Activated CD8-positive, alpha-beta T cell treated with anti-CD3 and anti-CD28 coated beads, Interleukin-2, amount 10 ng/mL, durations not matched to agents 7 days and 5 days (primary cell): ENCODE measurements at regions not wholly inside any gene's neighbourhood (a gene's known extent, or its start where the extent isn't known, plus 50 kb on each side); places are given as distances from the start of the nearest gene placed in this dataset.

Experiments used
- ATAC-seq: fragments of 150-1000 bp; cut with Tn5 transposase; one replicate; pipeline ENCODE4 v1.10.0; 2021; ENCODE audit warnings: moderate library complexity
- CTCF ChIA-PET: fragments of 350-600 bp; sonication (Branson Sonifier 250); formaldehyde crosslinking; loops from one replicate; lab custom pipeline; 2021; ENCODE audit warnings: antibody characterized with exemption; lab: Charles Lee
- POLR2A ChIA-PET: fragments of 350-600 bp; sonication (Branson Sonifier 250); formaldehyde crosslinking; loops from one replicate; lab custom pipeline; 2021; ENCODE audit warnings: antibody characterized with exemption; lab: Charles Lee
- DNase-seq: peaks from one replicate; pipeline ENCODE4 v3.0.0-alpha.2; 2020
- H3K27ac Mint-ChIP-seq: one replicate; pipeline ENCODE4 v1.8.0; 2021; ENCODE audit warnings: mild to moderate bottlenecking, mixed read lengths
- H3K27me3 Mint-ChIP-seq: one replicate; pipeline ENCODE4 v1.8.0; 2021; ENCODE audit warnings: low read depth, mixed read lengths
- H3K36me3 Mint-ChIP-seq: one replicate; pipeline ENCODE4 v1.8.0; 2021; ENCODE audit warnings: low read depth, mixed read lengths
- H3K4me1 Mint-ChIP-seq: one replicate; pipeline ENCODE4 v1.8.0; 2021; ENCODE audit warnings: low read depth, mixed read lengths
- H3K4me3 Mint-ChIP-seq: one replicate; pipeline ENCODE4 v1.8.0; 2021; ENCODE audit warnings: mild to moderate bottlenecking, mixed read lengths
- H3K9me3 Mint-ChIP-seq: one replicate; pipeline ENCODE4 v1.8.0; 2022; ENCODE audit warnings: mixed read lengths; ENCODE audit not compliant: insufficient read depth

- CTCF ChIA-PET: no interaction called here
- no peaks in the 10 kb centered on the region for H3K36me3 Mint-ChIP-seq
- H3K4me3 Mint-ChIP-seq: no peak overlapping the region
- DNase-seq (no peak), ATAC-seq (no peak)
- H3K27me3 Mint-ChIP-seq: no peaks in the 10 kb centered on the region
- no peaks in the 10 kb centered on the region for H3K4me1 Mint-ChIP-seq
- H3K27ac Mint-ChIP-seq: no peak overlapping the region
- POLR2A ChIA-PET: no interaction called here
- H3K9me3 Mint-ChIP-seq: no peaks in the 10 kb centered on the region
These were observed 1038.2 kb upstream of the POU3F3 start for GRCh38 chr2:103815731-103816130.

GRCh38 chr2:103817746-103818145 lies 1036.2 kb upstream of the POU3F3 start:
- CTCF ChIA-PET: no interaction called here
- DNase-seq (no peak), ATAC-seq (no peak)
- no peak overlapping the region for H3K4me3 Mint-ChIP-seq
- POLR2A ChIA-PET: no interaction called here
- no peaks in the 10 kb centered on the region for H3K27me3 Mint-ChIP-seq
- no peak overlapping the region for H3K27ac Mint-ChIP-seq
- no peaks in the 10 kb centered on the region for H3K4me1 Mint-ChIP-seq
- H3K9me3 Mint-ChIP-seq: peaks cover 3% of the 10 kb centered on the region
- no peaks in the 10 kb centered on the region for H3K36me3 Mint-ChIP-seq

- ChIA-PET CTCF (no interaction called here), POLR2A (no interaction called here)
- ATAC-seq (no peak), DNase-seq (no peak)
- Mint-ChIP-seq H3K27ac (no peak overlapping the region), H3K4me3 (no peak overlapping the region), H3K9me3 (peaks cover 3% of the 10 kb centered on the region), H3K4me1 (no peaks in the 10 kb centered on the region), H3K27me3 (no peaks in the 10 kb centered on the region), H3K36me3 (no peaks in the 10 kb centered on the region)
These were observed 1035.7 kb upstream of the POU3F3 start for GRCh38 chr2:103818176-103818575.

- peaks cover 3% of the 10 kb centered on the region for H3K9me3 Mint-ChIP-seq
- no peaks in the 10 kb centered on the region for H3K36me3 Mint-ChIP-seq
- H3K4me3 Mint-ChIP-seq: no peak overlapping the region
- no peaks in the 10 kb centered on the region for H3K4me1 Mint-ChIP-seq
- POLR2A ChIA-PET: no interaction called here
- H3K27ac Mint-ChIP-seq: no peak overlapping the region
- CTCF ChIA-PET: no interaction called here
- no peaks in the 10 kb centered on the region for H3K27me3 Mint-ChIP-seq
- ATAC-seq (no peak), DNase-seq (no peak)
These were observed 1034.3 kb upstream of the POU3F3 start for GRCh38 chr2:103819599-103819998.

GRCh38 chr2:103823847-103824246 lies 1030.1 kb upstream of the POU3F3 start:
- H3K4me3 Mint-ChIP-seq: no peak overlapping the region
- H3K36me3 Mint-ChIP-seq: no peaks in the 10 kb centered on the region
- H3K27me3 Mint-ChIP-seq: no peaks in the 10 kb centered on the region
- peaks cover 3% of the 10 kb centered on the region for H3K9me3 Mint-ChIP-seq
- POLR2A ChIA-PET: no interaction called here
- no peak overlapping the region for H3K27ac Mint-ChIP-seq
- DNase-seq (no peak), ATAC-seq (no peak)
- CTCF ChIA-PET: no interaction called here
- no peaks in the 10 kb centered on the region for H3K4me1 Mint-ChIP-seq

- no peaks in the 10 kb centered on the region for H3K4me1 Mint-ChIP-seq
- no peaks in the 10 kb centered on the region for H3K36me3 Mint-ChIP-seq
- POLR2A ChIA-PET: no interaction called here
- no peak overlapping the region for H3K27ac Mint-ChIP-seq
- ATAC-seq (no peak), DNase-seq (no peak)
- H3K4me3 Mint-ChIP-seq: no peak overlapping the region
- CTCF ChIA-PET: no interaction called here
- H3K27me3 Mint-ChIP-seq: no peaks in the 10 kb centered on the region
- peaks cover 5% of the 10 kb centered on the region for H3K9me3 Mint-ChIP-seq
These were observed 1006.6 kb upstream of the POU3F3 start for GRCh38 chr2:103847276-103847675.

- ATAC-seq: no peak
- H3K27me3 Mint-ChIP-seq: no peaks in the 10 kb centered on the region
- no peak for DNase-seq
These were observed 994.7 kb upstream of the POU3F3 start for GRCh38 chr2:103859238-103859637.

GRCh38 chr2:103860016-103860415 lies 993.9 kb upstream of the POU3F3 start:
- DNase-seq (no peak), ATAC-seq (no peak)
- Mint-ChIP-seq H3K36me3 (no peaks in the 10 kb centered on the region), H3K4me3 (no peak overlapping the region), H3K9me3 (no peaks in the 10 kb centered on the region), H3K27ac (no peak overlapping the region), H3K4me1 (no peaks in the 10 kb centered on the region), H3K27me3 (no peaks in the 10 kb centered on the region)
- POLR2A ChIA-PET: no interaction called here
- CTCF ChIA-PET: no interaction called here

More at GRCh38 chr2:103859238-103859637, 994.7 kb upstream of the POU3F3 start:
- CTCF ChIA-PET: no interaction called here
- POLR2A ChIA-PET: no interaction called here
- H3K4me3 Mint-ChIP-seq: no peak overlapping the region
- H3K27ac Mint-ChIP-seq: no peak overlapping the region
- no peaks in the 10 kb centered on the region for H3K9me3 Mint-ChIP-seq
- no peaks in the 10 kb centered on the region for H3K4me1 Mint-ChIP-seq
- H3K36me3 Mint-ChIP-seq: no peaks in the 10 kb centered on the region

GRCh38 chr2:103868396-103868795 lies 985.5 kb upstream of the POU3F3 start:
- ChIA-PET CTCF (no interaction called here), POLR2A (no interaction called here)
- no peak overlapping the region for H3K4me3 Mint-ChIP-seq
- ATAC-seq (no peak), DNase-seq (no peak)
- no peak overlapping the region for H3K27ac Mint-ChIP-seq
- H3K36me3 Mint-ChIP-seq: no peaks in the 10 kb centered on the region
- no peaks in the 10 kb centered on the region for H3K9me3 Mint-ChIP-seq
- no peaks in the 10 kb centered on the region for H3K27me3 Mint-ChIP-seq
- no peaks in the 10 kb centered on the region for H3K4me1 Mint-ChIP-seq

- no peaks in the 10 kb centered on the region for H3K27me3 Mint-ChIP-seq
- ChIA-PET CTCF (no interaction called here), POLR2A (no interaction called here)
- no peak overlapping the region for H3K4me3 Mint-ChIP-seq
- ATAC-seq: no peak
- no peak for DNase-seq
- no peaks in the 10 kb centered on the region for H3K36me3 Mint-ChIP-seq
- peaks cover 7% of the 10 kb centered on the region for H3K9me3 Mint-ChIP-seq
- no peak overlapping the region for H3K27ac Mint-ChIP-seq
- H3K4me1 Mint-ChIP-seq: no peaks in the 10 kb centered on the region
These were observed 980.1 kb upstream of the POU3F3 start for GRCh38 chr2:103873716-103874351.

GRCh38 chr2:103875131-103875530 lies 978.8 kb upstream of the POU3F3 start:
- H3K27ac Mint-ChIP-seq: no peak overlapping the region
- POLR2A ChIA-PET: no interaction called here
- peaks cover 7% of the 10 kb centered on the region for H3K9me3 Mint-ChIP-seq
- H3K4me1 Mint-ChIP-seq: no peaks in the 10 kb centered on the region
- H3K36me3 Mint-ChIP-seq: no peaks in the 10 kb centered on the region
- no peaks in the 10 kb centered on the region for H3K27me3 Mint-ChIP-seq
- no peak overlapping the region for H3K4me3 Mint-ChIP-seq
- CTCF ChIA-PET: no interaction called here
- ATAC-seq: no peak
- DNase-seq: no peak

- no peak overlapping the region for H3K27ac Mint-ChIP-seq
- ChIA-PET CTCF (no interaction called here), POLR2A (no interaction called here)
- H3K4me3 Mint-ChIP-seq: no peak overlapping the region
- H3K4me1 Mint-ChIP-seq: no peaks in the 10 kb centered on the region
- no peaks in the 10 kb centered on the region for H3K36me3 Mint-ChIP-seq
- no peak for ATAC-seq
- H3K27me3 Mint-ChIP-seq: no peaks in the 10 kb centered on the region
- H3K9me3 Mint-ChIP-seq: peaks cover 7% of the 10 kb centered on the region
- no peak for DNase-seq
These were observed 978.4 kb upstream of the POU3F3 start for GRCh38 chr2:103875531-103875930.

GRCh38 chr2:103876611-103877010 lies 977.3 kb upstream of the POU3F3 start:
- no peak overlapping the region for H3K4me3 Mint-ChIP-seq
- no peak overlapping the region for H3K27ac Mint-ChIP-seq

More at GRCh38 chr2:103876611-103877010, 977.3 kb upstream of the POU3F3 start:
- POLR2A ChIA-PET: no interaction called here
- ATAC-seq: no peak
- Mint-ChIP-seq H3K36me3 (no peaks in the 10 kb centered on the region), H3K4me1 (no peaks in the 10 kb centered on the region), H3K27me3 (no peaks in the 10 kb centered on the region), H3K9me3 (peaks cover 7% of the 10 kb centered on the region)
- CTCF ChIA-PET: no interaction called here
- no peak for DNase-seq
